HG02884 (cell line): ENCODE measurements at regions not wholly inside any gene's neighbourhood (a gene's known extent, or its start where the extent isn't known, plus 50 kb on each side); places are given as distances from the start of the nearest gene placed in this dataset.
"Not testable (repeated sequence)": the region's sequence is repeated elsewhere in the genome, so short reads cannot be mapped to it uniquely, and the experiment has no call there.

Source experiments
- ATAC-seq: cut with Tn5 transposase; IDR thresholded peaks from one replicate; pipeline ENCODE4 v1.9.1; 2021; ENCODE audit warnings: mild to moderate bottlenecking, moderate library complexity; ENCODE audit not compliant: unreplicated experiment

- ATAC-seq, result no peak
These were observed 527.0 kb upstream of the ATP2B1 start for GRCh38 chr12:90235642-90236041.

DNA sequence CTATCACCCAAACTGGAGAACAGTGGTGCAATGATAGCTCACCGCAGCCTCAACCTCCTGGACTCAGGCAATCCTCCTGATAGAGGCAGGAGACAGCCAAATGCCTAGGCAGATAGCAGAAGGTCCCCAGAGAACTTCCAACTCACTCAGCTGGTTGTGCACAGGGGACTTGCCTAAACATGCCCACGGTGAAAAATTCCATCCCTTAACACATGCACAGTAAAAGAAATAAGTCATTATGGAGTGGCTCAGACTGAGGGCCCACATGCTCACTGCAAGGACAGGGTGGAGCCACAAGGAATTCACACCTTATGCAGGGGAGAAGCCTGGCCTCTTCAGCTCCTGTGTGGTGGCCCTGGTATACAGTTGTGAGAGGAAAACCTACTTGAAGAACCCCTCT is 525.8 kb upstream of the ATP2B1 start:
- no peak for ATAC-seq

DNA sequence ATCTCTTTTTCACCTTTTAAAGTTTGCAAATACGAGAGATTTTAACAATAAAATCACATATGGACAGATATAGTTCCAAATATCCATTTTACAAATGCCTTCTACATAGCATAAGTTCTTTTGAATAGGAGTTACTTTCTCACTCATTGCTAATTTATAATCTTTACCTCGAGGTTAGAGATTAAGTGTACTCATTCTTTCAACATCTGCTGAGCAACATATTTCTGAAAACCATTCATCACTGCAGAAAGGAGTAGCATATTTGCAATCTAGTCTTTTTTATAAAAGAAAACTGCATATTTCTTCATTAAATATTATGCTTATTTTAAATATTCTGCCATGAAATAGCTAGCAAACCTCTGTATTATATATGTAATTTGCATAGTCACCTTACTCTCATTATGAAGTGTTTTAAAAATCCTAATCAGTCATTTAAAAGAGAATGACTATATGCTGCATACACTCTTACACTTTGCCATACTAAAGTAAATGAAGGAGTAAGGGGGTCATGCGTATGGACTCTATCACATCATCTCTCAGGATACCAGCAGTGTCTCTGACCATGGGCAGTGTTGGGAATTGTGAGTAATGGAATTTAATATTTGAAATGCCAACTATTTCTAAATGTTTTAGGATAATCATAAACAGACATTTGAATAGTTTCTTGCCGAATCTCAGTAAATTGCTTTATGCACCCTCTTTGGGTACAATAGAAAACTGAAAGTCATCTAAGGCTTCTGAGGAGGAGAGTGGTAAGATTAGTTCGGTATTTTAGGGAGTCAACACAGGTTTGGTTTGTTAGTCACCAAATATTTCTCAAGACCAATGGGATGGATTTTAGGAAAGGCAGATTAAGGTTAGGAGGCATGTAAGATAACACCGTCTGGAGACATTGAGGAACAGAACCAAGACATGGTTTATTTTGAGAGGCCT is 524.8 kb upstream of the ATP2B1 start:
- ATAC-seq, result no peak

DNA sequence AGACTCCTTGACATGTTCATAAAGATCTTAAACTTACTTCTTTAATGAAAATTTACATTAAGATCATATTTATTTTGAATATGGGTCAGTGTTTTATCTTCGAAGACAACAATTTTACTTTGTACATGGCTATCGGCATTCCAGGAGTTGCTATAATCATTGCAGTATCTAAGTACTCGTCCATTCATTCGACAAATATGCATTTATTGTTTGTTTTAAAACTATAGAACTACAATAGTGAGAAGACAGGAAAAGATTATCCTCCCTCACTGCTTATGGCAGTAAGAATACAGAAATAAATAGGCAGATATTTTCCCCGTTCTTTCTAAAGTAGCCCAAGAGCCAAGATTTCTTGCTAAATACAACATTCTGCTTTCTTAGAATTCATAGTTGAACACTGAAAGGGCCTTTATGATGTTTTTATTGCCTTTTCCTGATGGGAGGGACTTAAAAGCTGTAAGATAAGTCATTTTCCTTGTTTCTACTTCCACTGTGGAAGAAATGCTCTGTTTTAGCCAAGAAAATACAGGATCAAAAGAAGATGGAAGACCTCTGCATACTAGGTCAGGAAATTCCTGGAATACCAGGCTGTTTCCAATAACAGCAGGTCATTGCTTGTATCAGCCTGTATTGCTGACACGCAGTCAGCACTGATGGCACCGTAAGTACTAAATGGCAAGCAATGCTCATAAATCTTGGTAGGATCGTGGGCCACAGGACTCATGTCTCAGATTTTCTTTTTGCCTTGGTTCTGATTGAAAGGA is 521.0 kb upstream of the ATP2B1 start:
- no peak for ATAC-seq

GRCh38 chr12:90226211-90226610 is 517.6 kb upstream of the ATP2B1 start:
- ATAC-seq, result no peak

GRCh38 chr12:90216815-90217214 is 508.2 kb upstream of the ATP2B1 start:
- ATAC-seq, result peak; percentile 47

GRCh38 chr12:90216020-90216552 is 507.4 kb upstream of the ATP2B1 start:
- ATAC-seq, result no peak

DNA sequence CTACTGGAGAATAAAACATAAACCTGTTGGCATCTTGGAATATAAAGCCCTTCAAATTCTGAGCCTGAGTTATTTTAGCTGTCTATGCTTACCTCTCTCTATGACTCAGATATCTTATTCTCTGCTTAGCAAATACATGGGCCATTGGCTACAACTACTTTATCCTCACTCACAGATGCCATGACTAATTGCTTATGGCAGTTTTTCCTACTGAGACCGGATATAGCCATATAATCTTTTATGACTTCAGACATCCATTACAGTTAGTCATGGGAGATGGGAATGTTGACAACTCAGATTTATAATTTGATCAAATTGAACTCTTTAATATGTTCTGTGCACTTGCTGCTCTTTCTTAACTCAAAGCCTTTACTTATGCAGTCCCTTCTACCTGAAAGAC is 502.4 kb upstream of the ATP2B1 start:
- ATAC-seq, result no peak

- ATAC-seq, result no peak
These were observed 500.4 kb upstream of the ATP2B1 start for GRCh38 chr12:90209029-90209428.

DNA sequence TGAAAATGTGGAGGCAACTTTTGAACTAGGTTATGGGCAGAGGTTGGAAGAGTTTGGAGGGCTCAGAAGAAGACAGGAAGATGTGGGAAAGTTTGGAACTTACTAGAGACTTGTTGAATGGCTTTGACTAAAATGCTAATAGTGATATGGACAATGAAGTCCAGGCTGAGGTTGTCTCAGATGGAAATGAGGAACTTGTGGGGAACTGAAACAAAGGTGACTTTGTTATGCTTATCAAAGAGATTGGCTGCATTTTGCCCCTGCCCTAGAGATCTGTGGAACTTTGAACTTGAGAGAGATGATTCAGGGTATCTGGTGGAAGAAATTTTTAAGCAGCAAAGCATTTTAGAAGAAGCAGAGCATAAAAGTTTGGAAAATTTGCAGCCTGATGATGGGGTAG is 499.7 kb upstream of the ATP2B1 start:
- not testable (repeated sequence) for ATAC-seq

DNA sequence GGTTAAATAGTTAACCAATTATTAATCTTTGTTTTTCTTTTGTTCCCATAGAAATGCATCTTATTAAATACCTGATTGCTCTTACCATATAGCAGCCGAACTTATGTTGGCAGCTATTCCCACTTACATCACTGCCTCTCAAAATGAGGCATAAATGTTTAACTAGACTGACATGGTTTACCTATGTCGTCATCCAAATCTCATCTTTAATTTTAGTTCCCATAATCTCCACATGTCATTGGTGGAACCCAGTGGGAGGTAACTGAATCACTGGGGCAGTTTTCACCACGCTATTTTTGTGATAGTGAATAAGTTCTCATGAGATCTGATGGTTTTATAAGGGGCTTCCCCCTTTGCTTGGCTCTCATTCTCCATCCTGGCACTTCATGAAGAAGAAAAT is 499.2 kb upstream of the ATP2B1 start:
- ATAC-seq, result no peak

DNA sequence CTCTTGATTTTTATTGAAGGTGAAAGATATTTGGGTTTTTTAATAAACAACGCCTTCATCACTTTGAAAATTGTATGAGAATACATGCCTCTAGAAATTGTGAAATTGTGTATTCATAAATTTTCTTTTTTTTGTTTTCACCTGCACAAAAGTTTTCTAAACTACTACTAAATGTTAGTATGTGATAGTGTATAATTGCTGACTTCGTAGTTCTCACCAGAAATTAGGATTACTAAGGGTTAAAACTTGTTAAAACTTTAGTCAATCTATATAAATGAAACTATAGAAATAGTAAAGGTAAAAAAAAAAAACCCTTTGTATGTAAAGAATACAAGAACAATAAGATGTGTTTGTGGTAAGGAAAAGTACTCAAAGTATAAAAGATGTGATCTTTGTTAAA is 496.5 kb upstream of the ATP2B1 start:
- ATAC-seq, result no peak

GRCh38 chr12:90203556-90203955 is 494.9 kb upstream of the ATP2B1 start:
- ATAC-seq, result no peak

DNA sequence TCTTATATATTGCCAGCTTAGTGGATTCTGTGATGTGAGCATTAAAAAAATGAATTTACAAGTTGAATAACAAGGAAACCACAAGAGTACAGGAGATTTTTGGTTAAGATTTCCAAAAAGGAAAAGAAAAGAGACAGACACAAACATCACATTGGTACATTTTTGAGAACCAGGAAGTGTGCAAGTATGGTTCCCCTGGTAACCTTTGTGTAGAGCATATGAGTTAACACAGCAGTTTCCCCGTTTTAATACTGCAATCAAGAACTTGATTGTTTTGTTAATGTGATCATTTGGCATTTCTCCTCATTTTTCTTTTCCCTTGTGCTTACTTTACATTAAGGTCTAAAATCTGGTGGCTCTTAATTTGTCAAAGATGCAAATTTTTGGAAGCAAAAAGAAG is 490.4 kb upstream of the ATP2B1 start:
- no peak for ATAC-seq

- ATAC-seq, result no peak
These were observed 484.9 kb upstream of the ATP2B1 start for GRCh38 chr12:90193500-90193899.

GRCh38 chr12:90188857-90189256 is 480.2 kb upstream of the ATP2B1 start:
- ATAC-seq, result no peak

DNA sequence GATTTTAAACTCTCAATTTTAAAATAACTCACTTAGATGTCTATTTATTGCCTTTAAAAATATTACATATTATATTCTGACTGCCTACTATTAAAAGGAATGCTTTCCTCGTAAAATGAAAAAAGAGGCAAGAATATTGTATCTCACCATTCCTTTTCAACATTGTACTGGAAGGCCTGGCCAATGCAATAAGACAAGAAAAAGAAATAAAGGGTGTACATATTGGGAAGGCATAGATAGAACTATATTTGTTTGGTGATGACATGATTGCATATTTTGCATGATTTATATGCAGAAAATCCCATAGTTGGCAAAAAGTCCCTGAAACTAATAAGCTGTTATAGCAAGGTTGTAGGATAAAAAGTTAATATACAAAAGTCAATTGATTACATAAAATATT is 474.6 kb upstream of the ATP2B1 start:
- ATAC-seq, result no peak

DNA sequence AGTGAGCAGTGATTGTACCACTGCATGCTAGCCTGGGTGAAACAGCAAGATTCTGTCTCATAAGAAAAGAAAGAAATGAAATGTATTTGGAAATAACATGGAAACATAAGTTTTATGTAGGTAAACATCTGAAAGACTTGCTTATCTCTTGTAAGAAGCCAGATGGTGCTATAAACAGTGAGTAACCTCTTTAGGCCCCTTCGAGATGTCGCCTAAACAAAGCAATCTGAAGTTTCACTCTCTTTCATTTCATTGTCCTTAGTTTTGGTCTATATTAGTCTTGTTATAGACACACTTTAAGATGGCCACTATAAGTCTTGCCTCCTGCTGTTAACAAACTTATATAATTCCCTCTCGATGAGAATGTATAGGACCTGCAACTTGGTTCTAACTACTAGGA is 472.6 kb upstream of the ATP2B1 start:
- no peak for ATAC-seq

- ATAC-seq, result no peak
These were observed 466.3 kb upstream of the ATP2B1 start for GRCh38 chr12:90174956-90175355.

DNA sequence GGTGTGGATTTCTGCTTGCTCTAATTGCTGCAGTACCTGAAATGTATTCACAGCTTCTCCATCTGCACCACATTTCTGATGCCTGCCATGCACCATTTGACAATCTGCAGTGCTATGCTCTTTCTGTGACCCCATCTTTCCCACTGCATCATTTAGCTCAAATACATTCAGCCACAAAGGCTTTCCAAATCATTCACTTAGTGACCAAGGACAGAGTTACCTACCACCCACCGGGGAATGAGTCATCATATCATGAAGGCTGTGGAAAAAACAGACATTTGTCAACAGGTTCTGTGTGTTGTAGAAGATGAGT is 465.5 kb upstream of the ATP2B1 start:
- ATAC-seq, result peak; percentile 98

DNA sequence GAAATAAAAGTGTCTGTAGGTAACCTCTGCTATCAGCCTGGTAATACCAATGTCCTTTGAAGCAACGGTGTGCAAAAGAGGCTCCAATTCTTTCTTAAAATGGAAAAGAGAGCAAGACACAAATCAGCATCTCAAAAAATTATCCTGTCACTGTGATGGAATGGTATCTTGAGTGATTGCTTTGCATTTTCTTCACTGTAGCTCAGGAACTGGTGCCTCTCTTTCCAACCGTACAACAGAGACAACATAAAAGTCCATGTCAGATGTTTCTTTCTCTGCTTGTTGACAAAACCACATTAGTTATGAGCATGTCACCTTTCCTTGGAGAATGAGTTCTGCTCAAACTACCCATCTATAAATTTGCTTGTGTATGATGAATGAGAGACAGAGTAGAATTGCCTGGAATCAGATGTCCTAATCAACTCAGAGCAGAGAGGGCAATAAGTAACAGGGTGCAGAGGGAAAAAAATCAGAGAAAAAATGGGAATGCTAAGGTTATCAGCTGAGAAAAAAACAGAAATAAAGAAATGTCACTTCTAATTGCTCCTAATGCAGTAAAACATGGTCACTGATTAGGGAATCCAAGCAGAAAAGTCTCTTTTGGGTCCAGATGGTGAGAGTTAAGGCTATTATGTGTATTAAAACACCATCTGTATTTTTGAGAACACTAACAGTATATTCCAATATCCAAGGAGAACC is 465.0 kb upstream of the ATP2B1 start:
- peak; percentile 4 for ATAC-seq
